GM23338 (cell line): ENCODE measurements at regions not wholly inside any gene's neighbourhood (a gene's known extent, or its start where the extent isn't known, plus 50 kb on each side); places are given as distances from the start of the nearest gene placed in this dataset.

Experiments
- ATAC-seq: fragments of 200-7000 bp; cut with Tn5 transposase; 3 replicates; pipeline ENCODE4 v1.9.1; 2020
- DNase-seq: peaks from one replicate; pipeline ENCODE4 v3.0.0-alpha.2; 2015; ENCODE audit warnings: low spot score
- H2AFZ ChIP-seq: fragments of 200-600 bp; sonication (generic); 2 replicates; pipeline ENCODE4 v1.8.0; 2016; ENCODE audit warnings: antibody characterized with exemption, mild to moderate bottlenecking, moderate library complexity
- H3F3A ChIP-seq: fragments of 200-600 bp; sonication (generic); replicated peaks from 2 replicates; pipeline ENCODE4 v1.8.0; 2017; ENCODE audit warnings: antibody characterized with exemption, mixed run types, low read depth
- H3K27ac ChIP-seq: fragments of 200-600 bp; sonication (generic); 2 replicates; pipeline ENCODE4 v1.6.1; 2016; ENCODE audit warnings: low read depth
- H3K27me3 ChIP-seq: fragments of 200-600 bp; sonication (generic); 2 replicates; pipeline ENCODE4 v1.8.0; 2016; ENCODE audit warnings: mild to moderate bottlenecking, mixed run types, moderate library complexity; ENCODE audit not compliant: insufficient read depth
- H3K36me3 ChIP-seq: fragments of 200-600 bp; sonication (generic); 2 replicates; pipeline ENCODE4 v1.8.0; 2016; ENCODE audit warnings: mild to moderate bottlenecking; ENCODE audit not compliant: insufficient read depth
- H3K4me1 ChIP-seq: fragments of 200-600 bp; sonication (generic); 2 replicates; pipeline ENCODE4 v1.8.0; 2016; ENCODE audit warnings: mild to moderate bottlenecking, moderate library complexity; ENCODE audit not compliant: insufficient read depth
- H3K4me2 ChIP-seq: fragments of 200-600 bp; sonication (generic); 2 replicates; pipeline ENCODE4 v1.7.1; 2017; ENCODE audit warnings: mixed run types
- H3K4me3 ChIP-seq: fragments of 200-600 bp; sonication (generic); 2 replicates; pipeline ENCODE4 v1.6.1; 2016; ENCODE audit warnings: mixed run types
- H3K79me2 ChIP-seq: fragments of 200-600 bp; sonication (generic); replicated peaks from 2 replicates; pipeline ENCODE4 v1.8.0; 2017; ENCODE audit warnings: mild to moderate bottlenecking; ENCODE audit not compliant: insufficient read depth
- H3K9me2 ChIP-seq: fragments of 200-600 bp; sonication (generic); 2 replicates; pipeline ENCODE4 v1.8.0; 2017; ENCODE audit not compliant: insufficient read depth
- H4K20me1 ChIP-seq: fragments of 200-600 bp; sonication (generic); replicated peaks from 2 replicates; pipeline ENCODE4 v1.8.0; 2017; ENCODE audit warnings: mild to moderate bottlenecking; ENCODE audit not compliant: insufficient read depth
- H3K27ac Mint-ChIP-seq: 2 replicates; pipeline ENCODE4 v1.8.0; 2020; ENCODE audit warnings: inconsistent platforms, mild to moderate bottlenecking, moderate library complexity, mixed read lengths
- H3K27me3 Mint-ChIP-seq: 3 replicates; pipeline ENCODE4 v1.8.0; 2022; ENCODE audit warnings: low read depth, mild to moderate bottlenecking, moderate library complexity, mixed read lengths, inconsistent platforms; ENCODE audit not compliant: insufficient read depth, poor library complexity
- H3K36me3 Mint-ChIP-seq: 3 replicates; pipeline ENCODE4 v1.8.0; 2021; ENCODE audit warnings: low read depth, mild to moderate bottlenecking, inconsistent platforms, moderate library complexity, mixed read lengths
- H3K4me1 Mint-ChIP-seq: 3 replicates; pipeline ENCODE4 v1.8.0; 2020; ENCODE audit warnings: mild to moderate bottlenecking, inconsistent platforms, mixed read lengths
- H3K4me3 Mint-ChIP-seq: 3 replicates; pipeline ENCODE4 v1.8.0; 2021; ENCODE audit warnings: moderate library complexity, mild to moderate bottlenecking, inconsistent platforms, mixed read lengths
- H3K9me3 Mint-ChIP-seq: 3 replicates; pipeline ENCODE4 v1.8.0; 2020; ENCODE audit warnings: moderate library complexity, mild to moderate bottlenecking, inconsistent platforms, mixed read lengths
- ETS1 ChIP-seq: IDR thresholded peaks from 2 replicates; pipeline ENCODE4 v1.6.1; 2016; ENCODE audit warnings: antibody characterized with exemption
- ZNF462 ChIP-seq: fragments of 250-450 bp; sonication (Bioruptor Pico); IDR thresholded peaks from 2 replicates; pipeline ENCODE4 v1.5.0; 2020; ENCODE audit warnings: mild to moderate bottlenecking, moderate library complexity

- Histone ChIP-seq H3K9me2 (no peaks in the 10 kb centered on the region; the same call in 1 of the 2 replicates), H4K20me1 (no peaks in the 10 kb centered on the region), H3K27ac (peak overlapping the region; percentile 53; the same call in 1 of the 2 replicates), H3F3A (no peaks in the 10 kb centered on the region; the same call in 1 of the 2 replicates), H3K4me3 (no peak overlapping the region), H3K79me2 (0 out of 2 replicates have a peak, but pooled peaks cover 3% of the 10 kb centered on the region), H2AFZ (no peak overlapping the region), H3K27me3 (no peaks in the 10 kb centered on the region), H3K4me1 (peaks cover 47% of the 10 kb centered on the region), H3K36me3 (no peaks in the 10 kb centered on the region), H3K4me2 (peak overlapping the region; percentile 18; the same call in 1 of the 2 replicates)
- H3K4me1 Mint-ChIP-seq, result peaks cover 63% of the 10 kb centered on the region
- peak; percentile 12 for DNase-seq
- 0 out of 2 replicates have a peak, but pooled peaks have one; percentile 23 for TF ChIP-seq ZNF462 (CRISPR knock-in tag)
- no peak for TF ChIP-seq ETS1
- no peaks in the 10 kb centered on the region for H3K9me3 Mint-ChIP-seq
- no peak overlapping the region; the same call in 2 of the 3 replicates for H3K4me3 Mint-ChIP-seq
- no peaks in the 10 kb centered on the region; the same call in 2 of the 3 replicates for H3K36me3 Mint-ChIP-seq
- H3K27ac Mint-ChIP-seq, result peak overlapping the region; percentile 92; the same call in 1 of the 2 replicates
- peaks cover 8% of the 10 kb centered on the region for H3K27me3 Mint-ChIP-seq
- peak; percentile 40 for ATAC-seq
Observed at GRCh38 chr6:22145376-22145775, 151.5 kb downstream of the PRL start.
